GM12891 (cell line): ENCODE measurements at regions not wholly inside any gene's neighbourhood (a gene's known extent, or its start where the extent isn't known, plus 50 kb on each side); places are given as distances from the start of the nearest gene placed in this dataset.

Experiments
- POLR2A ChIP-seq: IDR thresholded peaks from 2 replicates; pipeline ENCODE4 v1.6.1; 2011; ENCODE audit warnings: low read depth, low read length, control low read depth
- SPI1 ChIP-seq: IDR thresholded peaks from 2 replicates; pipeline ENCODE4 v1.6.1; 2011; ENCODE audit warnings: low read depth, low read length, control low read depth
- TAF1 ChIP-seq: IDR thresholded peaks from 2 replicates; pipeline ENCODE4 v1.6.1; 2011; ENCODE audit warnings: low read depth, low read length, control low read depth

- TF ChIP-seq TAF1 (no peak), POLR2A (no peak), SPI1 (no peak)
These were observed 154.7 kb downstream of the QPCT start for GRCh38 chr2:37499113-37499512.
